Astrocyte (in vitro differentiated cells and primary cell): ENCODE measurements at regions not wholly inside any gene's neighbourhood (a gene's known extent, or its start where the extent isn't known, plus 50 kb on each side); places are given as distances from the start of the nearest gene placed in this dataset.

Experiments
- EZH2 ChIP-seq: IDR thresholded peaks from 2 replicates; pipeline ENCODE4 v1.6.1; 2012; ENCODE audit warnings: mild to moderate bottlenecking, low read length, inconsistent platforms; ENCODE audit not compliant: insufficient read depth
- TF ChIP-seq, protein P1 (sequence below): IDR thresholded peaks from 2 replicates; pipeline ENCODE4 v1.5.1; 2011; ENCODE audit warnings: low read depth, mild to moderate bottlenecking, inconsistent platforms, low read length, moderate library complexity; ENCODE audit not compliant: insufficient read depth

DNA sequence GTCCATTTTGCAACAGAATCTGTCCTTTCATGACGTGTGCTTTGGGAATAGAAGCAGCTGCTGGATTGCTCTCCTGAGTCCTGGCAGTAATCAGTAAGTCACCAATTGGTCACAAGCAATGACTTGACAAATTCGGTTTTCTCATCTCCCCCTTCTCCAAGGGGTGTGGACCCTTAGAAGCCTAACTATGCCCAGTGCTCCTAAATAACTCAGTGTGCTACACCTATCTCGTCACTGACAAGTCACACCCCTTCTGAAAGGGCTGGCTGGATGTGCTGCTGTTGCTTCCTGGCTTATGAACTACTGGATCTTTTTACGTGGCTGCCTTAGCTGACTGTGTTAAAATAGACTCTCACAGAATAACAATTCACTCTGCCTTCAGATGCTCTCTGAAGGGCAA, 1351.5 kb downstream of the ZPLD1 start:
- no peak for TF ChIP-seq EZH2
- TF ChIP-seq, protein P1, sequence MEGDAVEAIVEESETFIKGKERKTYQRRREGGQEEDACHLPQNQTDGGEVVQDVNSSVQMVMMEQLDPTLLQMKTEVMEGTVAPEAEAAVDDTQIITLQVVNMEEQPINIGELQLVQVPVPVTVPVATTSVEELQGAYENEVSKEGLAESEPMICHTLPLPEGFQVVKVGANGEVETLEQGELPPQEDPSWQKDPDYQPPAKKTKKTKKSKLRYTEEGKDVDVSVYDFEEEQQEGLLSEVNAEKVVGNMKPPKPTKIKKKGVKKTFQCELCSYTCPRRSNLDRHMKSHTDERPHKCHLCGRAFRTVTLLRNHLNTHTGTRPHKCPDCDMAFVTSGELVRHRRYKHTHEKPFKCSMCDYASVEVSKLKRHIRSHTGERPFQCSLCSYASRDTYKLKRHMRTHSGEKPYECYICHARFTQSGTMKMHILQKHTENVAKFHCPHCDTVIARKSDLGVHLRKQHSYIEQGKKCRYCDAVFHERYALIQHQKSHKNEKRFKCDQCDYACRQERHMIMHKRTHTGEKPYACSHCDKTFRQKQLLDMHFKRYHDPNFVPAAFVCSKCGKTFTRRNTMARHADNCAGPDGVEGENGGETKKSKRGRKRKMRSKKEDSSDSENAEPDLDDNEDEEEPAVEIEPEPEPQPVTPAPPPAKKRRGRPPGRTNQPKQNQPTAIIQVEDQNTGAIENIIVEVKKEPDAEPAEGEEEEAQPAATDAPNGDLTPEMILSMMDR = no peak
